HEK293 (cell line): ENCODE measurements at regions not wholly inside any gene's neighbourhood (a gene's known extent, or its start where the extent isn't known, plus 50 kb on each side); places are given as distances from the start of the nearest gene placed in this dataset.

Experiments used
- CTCF ChIA-PET: fragments of 350-600 bp; formaldehyde crosslinking; extraction: SDS; loops from one replicate; lab custom pipeline; 2021; ENCODE audit warnings: antibody characterized with exemption; lab: Yijun Ruan, JAX
- POLR2A ChIA-PET: fragments of 300-600 bp; formaldehyde crosslinking; extraction: SDS; loops from one replicate; lab custom pipeline; 2020; ENCODE audit warnings: antibody characterized with exemption, inconsistent platforms; lab: Yijun Ruan, JAX
- H3K27ac ChIP-seq: fragments of 200-500 bp; sonication (Bioruptor generic); 2 replicates; pipeline ENCODE4 v1.5.1; 2014; ENCODE audit warnings: low read depth, low read length, control low read depth, inconsistent platforms; ENCODE audit errors: extremely low read depth
- H3K36me3 ChIP-seq, 2 experiments: fragments of 200-500 bp in 1 of 2; sonication (Bioruptor generic) in 1 of 2; 1 replicate in 1 of 2; 2 replicates in 1 of 2; pipeline ENCODE4 v1.5.1; 2014 to 2017; ENCODE audit warnings: inconsistent platforms in 2 of 2, low read length in 2 of 2; ENCODE audit not compliant: control insufficient read depth in 2 of 2, insufficient read depth in 1 of 2
- H3K4me1 ChIP-seq: fragments of 200-500 bp; sonication (Bioruptor generic); 2 replicates; pipeline ENCODE4 v1.5.1; 2014; ENCODE audit warnings: mild to moderate bottlenecking, low read length, inconsistent platforms; ENCODE audit not compliant: control insufficient read depth, insufficient read depth
- H3K4me3 ChIP-seq: 2 replicates; pipeline ENCODE4 v1.5.1; 2011; ENCODE audit warnings: low read depth, mild to moderate bottlenecking, control low read depth, low read length, moderate library complexity
- H3K9me3 ChIP-seq: fragments of 200-500 bp; sonication (Bioruptor generic); 2 replicates; pipeline ENCODE4 v1.5.1; 2014; ENCODE audit warnings: low read depth, low read length, inconsistent platforms; ENCODE audit not compliant: control insufficient read depth, insufficient read depth
- AEBP2 ChIP-seq: fragments of 450-650 bp; formaldehyde crosslinking; IDR thresholded peaks from 2 replicates; pipeline ENCODE4 v1.5.1; 2016; ENCODE audit warnings: missing biosample characterization, missing genetic modification characterization, borderline replicate concordance
- BCL11B ChIP-seq: fragments of 450-650 bp; formaldehyde crosslinking; IDR thresholded peaks from 2 replicates; pipeline ENCODE4 v1.5.1; 2016; ENCODE audit warnings: low read depth, missing biosample characterization, missing genetic modification characterization
- PATZ1 ChIP-seq: fragments of 450-650 bp; formaldehyde crosslinking; IDR thresholded peaks from 2 replicates; pipeline ENCODE4 v1.5.1; 2016; ENCODE audit warnings: missing biosample characterization, missing genetic modification characterization
- SP3 ChIP-seq: fragments of 450-650 bp; formaldehyde crosslinking; IDR thresholded peaks from 2 replicates; pipeline ENCODE4 v1.5.1; 2016; ENCODE audit warnings: missing biosample characterization, missing genetic modification characterization
- ZIC2 ChIP-seq: fragments of 450-650 bp; formaldehyde crosslinking; IDR thresholded peaks from 2 replicates; pipeline ENCODE4 v1.5.1; 2016; ENCODE audit warnings: missing biosample characterization, missing genetic modification characterization
- ZNF174 ChIP-seq: fragments of 450-650 bp; formaldehyde crosslinking; IDR thresholded peaks from 2 replicates; pipeline ENCODE4 v1.5.0; 2017; ENCODE audit warnings: missing biosample characterization, mild to moderate bottlenecking, missing genetic modification characterization
- ZNF266 ChIP-seq: fragments of 450-650 bp; formaldehyde crosslinking; IDR thresholded peaks from 2 replicates; pipeline ENCODE4 v1.5.1; 2016; ENCODE audit warnings: missing biosample characterization, missing genetic modification characterization, low read depth
- ZNF280D ChIP-seq: fragments of 450-650 bp; formaldehyde crosslinking; IDR thresholded peaks from 2 replicates; pipeline ENCODE4 v1.5.1; 2016; ENCODE audit warnings: missing biosample characterization, missing genetic modification characterization
- ZNF311 ChIP-seq: fragments of 450-650 bp; formaldehyde crosslinking; IDR thresholded peaks from 2 replicates; pipeline ENCODE4 v1.5.1; 2017; ENCODE audit warnings: missing biosample characterization, missing genetic modification characterization, borderline replicate concordance
- ZNF473 ChIP-seq: fragments of 450-650 bp; formaldehyde crosslinking; IDR thresholded peaks from 2 replicates; pipeline ENCODE4 v1.5.1; 2017; ENCODE audit warnings: missing biosample characterization, missing genetic modification characterization
- ZNF624 ChIP-seq: fragments of 450-650 bp; formaldehyde crosslinking; IDR thresholded peaks from 2 replicates; pipeline ENCODE4 v1.5.1; 2017; ENCODE audit warnings: missing biosample characterization, missing genetic modification characterization
- ZNF654 ChIP-seq: fragments of 450-650 bp; formaldehyde crosslinking; IDR thresholded peaks from 2 replicates; pipeline ENCODE4 v1.5.1; 2016; ENCODE audit warnings: low read depth, missing biosample characterization, missing genetic modification characterization
- ZNF843 ChIP-seq: fragments of 450-650 bp; formaldehyde crosslinking; IDR thresholded peaks from 2 replicates; pipeline ENCODE4 v1.5.1; 2016; ENCODE audit warnings: missing biosample characterization, missing genetic modification characterization
- TF ChIP-seq, protein P1 (sequence below): fragments of 450-650 bp; formaldehyde crosslinking; IDR thresholded peaks from 2 replicates; pipeline ENCODE4 v1.5.1; 2016; ENCODE audit warnings: missing biosample characterization, missing genetic modification characterization, borderline replicate concordance
- TF ChIP-seq, protein P2 (sequence below): fragments of 450-650 bp; IDR thresholded peaks from 2 replicates; pipeline ENCODE4 v1.5.1; 2018; ENCODE audit warnings: missing biosample characterization, missing genetic modification characterization
- TF ChIP-seq, protein P3 (sequence below): fragments of 450-650 bp; formaldehyde crosslinking; IDR thresholded peaks from 2 replicates; pipeline ENCODE4 v1.5.1; 2016; ENCODE audit warnings: missing biosample characterization, missing genetic modification characterization

GRCh38 chr6:20312606-20313005, 89.1 kb upstream of the E2F3 start (continued):
- TF ChIP-seq, protein P1, sequence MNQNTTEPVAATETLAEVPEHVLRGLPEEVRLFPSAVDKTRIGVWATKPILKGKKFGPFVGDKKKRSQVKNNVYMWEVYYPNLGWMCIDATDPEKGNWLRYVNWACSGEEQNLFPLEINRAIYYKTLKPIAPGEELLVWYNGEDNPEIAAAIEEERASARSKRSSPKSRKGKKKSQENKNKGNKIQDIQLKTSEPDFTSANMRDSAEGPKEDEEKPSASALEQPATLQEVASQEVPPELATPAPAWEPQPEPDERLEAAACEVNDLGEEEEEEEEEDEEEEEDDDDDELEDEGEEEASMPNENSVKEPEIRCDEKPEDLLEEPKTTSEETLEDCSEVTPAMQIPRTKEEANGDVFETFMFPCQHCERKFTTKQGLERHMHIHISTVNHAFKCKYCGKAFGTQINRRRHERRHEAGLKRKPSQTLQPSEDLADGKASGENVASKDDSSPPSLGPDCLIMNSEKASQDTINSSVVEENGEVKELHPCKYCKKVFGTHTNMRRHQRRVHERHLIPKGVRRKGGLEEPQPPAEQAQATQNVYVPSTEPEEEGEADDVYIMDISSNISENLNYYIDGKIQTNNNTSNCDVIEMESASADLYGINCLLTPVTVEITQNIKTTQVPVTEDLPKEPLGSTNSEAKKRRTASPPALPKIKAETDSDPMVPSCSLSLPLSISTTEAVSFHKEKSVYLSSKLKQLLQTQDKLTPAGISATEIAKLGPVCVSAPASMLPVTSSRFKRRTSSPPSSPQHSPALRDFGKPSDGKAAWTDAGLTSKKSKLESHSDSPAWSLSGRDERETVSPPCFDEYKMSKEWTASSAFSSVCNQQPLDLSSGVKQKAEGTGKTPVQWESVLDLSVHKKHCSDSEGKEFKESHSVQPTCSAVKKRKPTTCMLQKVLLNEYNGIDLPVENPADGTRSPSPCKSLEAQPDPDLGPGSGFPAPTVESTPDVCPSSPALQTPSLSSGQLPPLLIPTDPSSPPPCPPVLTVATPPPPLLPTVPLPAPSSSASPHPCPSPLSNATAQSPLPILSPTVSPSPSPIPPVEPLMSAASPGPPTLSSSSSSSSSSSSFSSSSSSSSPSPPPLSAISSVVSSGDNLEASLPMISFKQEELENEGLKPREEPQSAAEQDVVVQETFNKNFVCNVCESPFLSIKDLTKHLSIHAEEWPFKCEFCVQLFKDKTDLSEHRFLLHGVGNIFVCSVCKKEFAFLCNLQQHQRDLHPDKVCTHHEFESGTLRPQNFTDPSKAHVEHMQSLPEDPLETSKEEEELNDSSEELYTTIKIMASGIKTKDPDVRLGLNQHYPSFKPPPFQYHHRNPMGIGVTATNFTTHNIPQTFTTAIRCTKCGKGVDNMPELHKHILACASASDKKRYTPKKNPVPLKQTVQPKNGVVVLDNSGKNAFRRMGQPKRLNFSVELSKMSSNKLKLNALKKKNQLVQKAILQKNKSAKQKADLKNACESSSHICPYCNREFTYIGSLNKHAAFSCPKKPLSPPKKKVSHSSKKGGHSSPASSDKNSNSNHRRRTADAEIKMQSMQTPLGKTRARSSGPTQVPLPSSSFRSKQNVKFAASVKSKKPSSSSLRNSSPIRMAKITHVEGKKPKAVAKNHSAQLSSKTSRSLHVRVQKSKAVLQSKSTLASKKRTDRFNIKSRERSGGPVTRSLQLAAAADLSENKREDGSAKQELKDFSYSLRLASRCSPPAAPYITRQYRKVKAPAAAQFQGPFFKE (tag by site-specific recombination), result no peak
- TF ChIP-seq SP3 (tag by site-specific recombination), result no peak
- TF ChIP-seq AEBP2 (tag by site-specific recombination), result no peak
- no peak for TF ChIP-seq ZNF654 (tag by site-specific recombination)
- no peak for TF ChIP-seq ZIC2 (tag by site-specific recombination)

GRCh38 chr6:20313051-20313450, 88.6 kb upstream of the E2F3 start:
- TF ChIP-seq ZNF473 (no peak), ZNF266 (tag by site-specific recombination) (no peak), PATZ1 (tag by site-specific recombination) (no peak), ZNF311 (tag by site-specific recombination) (no peak), ZNF843 (tag by site-specific recombination) (no peak), ZNF624 (no peak), ZNF174 (tag by site-specific recombination) (no peak), ZNF280D (tag by site-specific recombination) (no peak), BCL11B (tag by site-specific recombination) (no peak)
- TF ChIP-seq, protein P2, sequence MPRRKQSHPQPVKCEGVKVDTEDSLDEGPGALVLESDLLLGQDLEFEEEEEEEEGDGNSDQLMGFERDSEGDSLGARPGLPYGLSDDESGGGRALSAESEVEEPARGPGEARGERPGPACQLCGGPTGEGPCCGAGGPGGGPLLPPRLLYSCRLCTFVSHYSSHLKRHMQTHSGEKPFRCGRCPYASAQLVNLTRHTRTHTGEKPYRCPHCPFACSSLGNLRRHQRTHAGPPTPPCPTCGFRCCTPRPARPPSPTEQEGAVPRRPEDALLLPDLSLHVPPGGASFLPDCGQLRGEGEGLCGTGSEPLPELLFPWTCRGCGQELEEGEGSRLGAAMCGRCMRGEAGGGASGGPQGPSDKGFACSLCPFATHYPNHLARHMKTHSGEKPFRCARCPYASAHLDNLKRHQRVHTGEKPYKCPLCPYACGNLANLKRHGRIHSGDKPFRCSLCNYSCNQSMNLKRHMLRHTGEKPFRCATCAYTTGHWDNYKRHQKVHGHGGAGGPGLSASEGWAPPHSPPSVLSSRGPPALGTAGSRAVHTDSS (tag by site-specific recombination), result no peak
- TF ChIP-seq, protein P3, sequence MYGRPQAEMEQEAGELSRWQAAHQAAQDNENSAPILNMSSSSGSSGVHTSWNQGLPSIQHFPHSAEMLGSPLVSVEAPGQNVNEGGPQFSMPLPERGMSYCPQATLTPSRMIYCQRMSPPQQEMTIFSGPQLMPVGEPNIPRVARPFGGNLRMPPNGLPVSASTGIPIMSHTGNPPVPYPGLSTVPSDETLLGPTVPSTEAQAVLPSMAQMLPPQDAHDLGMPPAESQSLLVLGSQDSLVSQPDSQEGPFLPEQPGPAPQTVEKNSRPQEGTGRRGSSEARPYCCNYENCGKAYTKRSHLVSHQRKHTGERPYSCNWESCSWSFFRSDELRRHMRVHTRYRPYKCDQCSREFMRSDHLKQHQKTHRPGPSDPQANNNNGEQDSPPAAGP (tag by site-specific recombination), result no peak
- ChIA-PET CTCF (interaction anchor here (0.5 to 1.5 kb wide), 5 partner anchors 9 to 186 kb away, joined by 3 to 4 read pairs (median 3); no protein-coding TSS in a partner anchor), POLR2A (no interaction called here)
- H3K9me3 ChIP-seq, result no peaks in the 10 kb centered on the region
- no peaks in the 10 kb centered on the region for H3K36me3 ChIP-seq
- no peak overlapping the region for H3K4me3 ChIP-seq
- no peak overlapping the region for H3K27ac ChIP-seq
- peaks cover 8% of the 10 kb centered on the region; the same call in 1 of the 2 replicates for H3K4me1 ChIP-seq
